ENCODE measurements at regions not wholly inside any gene's neighbourhood (a gene's known extent, or its start where the extent isn't known, plus 50 kb on each side); places are given as distances from the start of the nearest gene placed in this dataset.

- Mint-ChIP-seq H3K27ac (no peak overlapping the region), H3K4me3 (peak overlapping the region in 1 of 3 donors; percentile 18), H3K9me3 (peaks cover 0 to 2% (median 0%) of the 10 kb centered on the region in 3 donors), H3K36me3 (no peaks in the 10 kb centered on the region), H3K4me1 (peaks cover 0 to 17% (median 13%) of the 10 kb centered on the region in 3 donors), H3K27me3 (peaks cover 3 to 14% of the 10 kb centered on the region in 2 donors)
- H3K36me3 ChIP-seq (ENCODE audit: control insufficient read depth in 2 of 2, extremely low read depth in 1 of 2, insufficient read depth in 1 of 2, low read length in 1 of 2): no peaks in the 10 kb centered on the region
- POLR2A ChIA-PET: no interaction called here
- no peak overlapping the region for H3K4me3 ChIP-seq (ENCODE audit: control insufficient read depth in 1 of 2, extremely low read depth in 1 of 2, low read length in 1 of 2)
- CTCF ChIA-PET: no interaction called here
- ATAC-seq (replicated peaks in 1 of 4): peak in 1 of 4 experiments; percentile 20
- peaks cover 0 to 29% of the 10 kb centered on the region in 2 experiments for H3K27me3 ChIP-seq (replicated peaks in 1 of 2; ENCODE audit: control insufficient read depth in 2 of 2, extremely low read depth in 1 of 2, insufficient read depth in 2 of 2, low read length in 1 of 2)
- peaks cover 0 to 6% of the 10 kb centered on the region in 2 experiments for H3K4me1 ChIP-seq (ENCODE audit: control insufficient read depth in 1 of 2, extremely low read depth in 1 of 2, insufficient read depth in 2 of 2, low read length in 2 of 2)
- WGBS (ENCODE audit: insufficient coverage): 22% methylated on average over 5 of the region's 6 CpGs
- no peak overlapping the region for H3K27ac ChIP-seq (ENCODE audit: low read length)
- DNase-seq: no peak
- no peaks in the 10 kb centered on the region for H3K9me3 ChIP-seq
These were observed 51.8 kb upstream of the APCDD1L start for GRCh38 chr20:58566981-58567380.

GRCh38 chr20:58565461-58566175 is 50.4 kb upstream of the APCDD1L start:
- WGBS (ENCODE audit: insufficient coverage): 90% methylated on average over 9 of the region's 13 CpGs
- Histone ChIP-seq H3K27ac (ENCODE audit: low read length) (no peak overlapping the region), H3K27me3 (replicated peaks in 1 of 2; ENCODE audit: control insufficient read depth in 2 of 2, extremely low read depth in 1 of 2, insufficient read depth in 2 of 2, low read length in 1 of 2) (peaks cover 0 to 29% of the 10 kb centered on the region in 2 experiments), H3K4me1 (ENCODE audit: control insufficient read depth in 1 of 2, extremely low read depth in 1 of 2, insufficient read depth in 2 of 2, low read length in 2 of 2) (peaks cover 0 to 6% of the 10 kb centered on the region in 2 experiments), H3K9me3 (no peaks in the 10 kb centered on the region), H3K4me3 (ENCODE audit: control insufficient read depth in 1 of 2, extremely low read depth in 1 of 2, low read length in 1 of 2) (no peak overlapping the region), H3K36me3 (ENCODE audit: control insufficient read depth in 2 of 2, extremely low read depth in 1 of 2, insufficient read depth in 1 of 2, low read length in 1 of 2) (no peaks in the 10 kb centered on the region)
- ChIA-PET CTCF (no interaction called here), POLR2A (no interaction called here)
- Mint-ChIP-seq H3K27me3 (peaks cover 2 to 14% of the 10 kb centered on the region in 2 donors), H3K36me3 (no peaks in the 10 kb centered on the region), H3K4me3 (no peak overlapping the region), H3K9me3 (peaks cover 0 to 2% (median 0%) of the 10 kb centered on the region in 3 donors), H3K27ac (no peak overlapping the region), H3K4me1 (peaks cover 0 to 17% (median 13%) of the 10 kb centered on the region in 3 donors)
- DNase-seq (no peak), ATAC-seq (replicated peaks in 1 of 4) (no peak)

Data from T-cell (primary cell).